Hepatocyte (in vitro differentiated cells): ENCODE measurements at regions not wholly inside any gene's neighbourhood (a gene's known extent, or its start where the extent isn't known, plus 50 kb on each side); places are given as distances from the start of the nearest gene placed in this dataset.

Experiments
- DNase-seq: peaks from one replicate; pipeline ENCODE4 v3.0.0-alpha.2; 2016; ENCODE audit warnings: low spot score
- H2AFZ ChIP-seq: fragments of 200-600 bp; sonication (generic); 2 replicates; pipeline ENCODE4 v1.6.0; 2016; ENCODE audit warnings: antibody characterized with exemption, mild to moderate bottlenecking
- H3K27ac ChIP-seq: fragments of 200-600 bp; sonication (generic); 2 replicates; pipeline ENCODE4 v1.5.1; 2016; ENCODE audit warnings: mild to moderate bottlenecking
- H3K27me3 ChIP-seq: fragments of 200-600 bp; sonication (generic); 2 replicates; pipeline ENCODE4 v1.6.1; 2016
- H3K36me3 ChIP-seq: fragments of 200-600 bp; sonication (generic); replicated peaks from 2 replicates; pipeline ENCODE4 v1.5.1; 2016; ENCODE audit warnings: low read depth; ENCODE audit not compliant: insufficient read depth
- H3K4me1 ChIP-seq: fragments of 200-600 bp; sonication (generic); 2 replicates; pipeline ENCODE4 v1.5.1; 2016; ENCODE audit warnings: mild to moderate bottlenecking, moderate library complexity; ENCODE audit not compliant: insufficient read depth
- H3K4me2 ChIP-seq: fragments of 200-600 bp; sonication (generic); 2 replicates; pipeline ENCODE4 v1.6.0; 2016
- H3K4me3 ChIP-seq: fragments of 200-600 bp; sonication (generic); 2 replicates; pipeline ENCODE4 v1.5.1; 2016; ENCODE audit warnings: mild to moderate bottlenecking
- H3K79me2 ChIP-seq: fragments of 200-600 bp; sonication (generic); 2 replicates; pipeline ENCODE4 v1.6.0; 2017; ENCODE audit warnings: mild to moderate bottlenecking
- H3K9me2 ChIP-seq: fragments of 200-600 bp; sonication (generic); replicated peaks from 2 replicates; pipeline ENCODE4 v1.6.0; 2017; ENCODE audit warnings: mild to moderate bottlenecking; ENCODE audit not compliant: insufficient read depth
- H3K9me3 ChIP-seq: fragments of 200-600 bp; sonication (generic); 2 replicates; pipeline ENCODE4 v1.5.1; 2016; ENCODE audit warnings: low read depth, mild to moderate bottlenecking
- H4K20me1 ChIP-seq: fragments of 200-600 bp; sonication (generic); 2 replicates; pipeline ENCODE4 v1.6.0; 2016; ENCODE audit warnings: mild to moderate bottlenecking; ENCODE audit not compliant: insufficient read depth, poor library complexity, severe bottlenecking
- CTCF ChIP-seq: fragments of 200-600 bp; sonication (generic); IDR thresholded peaks from 2 replicates; pipeline ENCODE4 v1.5.1; 2016; ENCODE audit warnings: antibody characterized with exemption, mild to moderate bottlenecking; ENCODE audit not compliant: poor library complexity
- EZH2 ChIP-seq: fragments of 200-600 bp; sonication (generic); IDR thresholded peaks from 2 replicates; pipeline ENCODE4 v1.6.1; 2016; ENCODE audit warnings: antibody characterized with exemption, mild to moderate bottlenecking, borderline replicate concordance
- EZH2phosphoT487 ChIP-seq: fragments of 200-600 bp; sonication (generic); IDR thresholded peaks from one replicate; pipeline ENCODE4 v1.6.1; 2018; ENCODE audit warnings: antibody characterized with exemption, mild to moderate bottlenecking, low read depth, moderate library complexity; ENCODE audit not compliant: unreplicated experiment, severe bottlenecking
- WGBS: methylation state at CpG from one replicate; pipeline ENCODE4 v1.1.6; 2016; ENCODE audit warnings: low lambda C conversion rate; ENCODE audit errors: missing lambda C conversion rate; 5-methylcytosine and 5-hydroxymethylcytosine counted together

GRCh38 chr4:84221704-84222103 lies 277.4 kb downstream of the NKX6-1 start:
- 80% methylated on average over 4 of the region's 4 CpGs for WGBS
- DNase-seq = no peak
- no peak overlapping the region for H3K27ac ChIP-seq
- H3K9me3 ChIP-seq = no peaks in the 10 kb centered on the region
- no peak for TF ChIP-seq CTCF
- TF ChIP-seq EZH2phosphoT487 = no peak
- TF ChIP-seq EZH2 = no peak
- no peaks in the 10 kb centered on the region for H3K79me2 ChIP-seq
- no peak overlapping the region for H2AFZ ChIP-seq
- no peak overlapping the region for H3K4me2 ChIP-seq
- no peaks in the 10 kb centered on the region for H4K20me1 ChIP-seq
- H3K9me2 ChIP-seq = no peaks in the 10 kb centered on the region
- H3K4me3 ChIP-seq = no peak overlapping the region
- no peaks in the 10 kb centered on the region for H3K36me3 ChIP-seq
- no peaks in the 10 kb centered on the region for H3K27me3 ChIP-seq
- H3K4me1 ChIP-seq = no peaks in the 10 kb centered on the region

- Histone ChIP-seq H3K4me1 (no peaks in the 10 kb centered on the region), H3K9me2 (no peaks in the 10 kb centered on the region), H3K4me2 (no peak overlapping the region), H3K9me3 (no peaks in the 10 kb centered on the region), H3K79me2 (no peaks in the 10 kb centered on the region), H2AFZ (no peak overlapping the region), H3K36me3 (no peaks in the 10 kb centered on the region), H3K27me3 (no peaks in the 10 kb centered on the region), H3K4me3 (no peak overlapping the region), H4K20me1 (no peaks in the 10 kb centered on the region), H3K27ac (no peak overlapping the region)
- TF ChIP-seq EZH2 = no peak
- no peak for DNase-seq
- 80% methylated on average over 6 of the region's 6 CpGs for WGBS
Observed at GRCh38 chr4:84220990-84221389, 278.1 kb downstream of the NKX6-1 start.

- Histone ChIP-seq H2AFZ (no peak overlapping the region), H3K9me3 (no peaks in the 10 kb centered on the region), H3K79me2 (no peaks in the 10 kb centered on the region), H3K4me2 (no peak overlapping the region), H3K36me3 (no peaks in the 10 kb centered on the region), H3K9me2 (no peaks in the 10 kb centered on the region), H3K27ac (no peak overlapping the region), H3K4me1 (no peaks in the 10 kb centered on the region), H4K20me1 (no peaks in the 10 kb centered on the region), H3K27me3 (no peaks in the 10 kb centered on the region), H3K4me3 (no peak overlapping the region)
- TF ChIP-seq CTCF (no peak), EZH2phosphoT487 (no peak), EZH2 (no peak)
- WGBS = 88% methylated on average over 1 of the region's 1 CpG
- no peak for DNase-seq
Observed at GRCh38 chr4:84219656-84220055, 279.4 kb downstream of the NKX6-1 start.

GRCh38 chr4:84218031-84218430 lies 281.1 kb downstream of the NKX6-1 start:
- H3K4me3 ChIP-seq = no peak overlapping the region
- H4K20me1 ChIP-seq = no peaks in the 10 kb centered on the region
- H3K9me2 ChIP-seq = no peaks in the 10 kb centered on the region
- H3K4me2 ChIP-seq = no peak overlapping the region
- DNase-seq = no peak
- no peak overlapping the region for H2AFZ ChIP-seq
- H3K27me3 ChIP-seq = no peaks in the 10 kb centered on the region
- H3K27ac ChIP-seq = no peak overlapping the region
- TF ChIP-seq CTCF (no peak), EZH2phosphoT487 (no peak), EZH2 (no peak)
- 67% methylated on average over 9 of the region's 9 CpGs for WGBS
- H3K4me1 ChIP-seq = no peaks in the 10 kb centered on the region
- H3K79me2 ChIP-seq = no peaks in the 10 kb centered on the region
- H3K9me3 ChIP-seq = no peaks in the 10 kb centered on the region
- no peaks in the 10 kb centered on the region for H3K36me3 ChIP-seq
